ENCODE measurements at regions not wholly inside any gene's neighbourhood (a gene's known extent, or its start where the extent isn't known, plus 50 kb on each side); places are given as distances from the start of the nearest gene placed in this dataset.

- H2AK9ac ChIP-seq (replicated peaks; ENCODE audit: low read depth, low read length, poor library complexity), result no peak overlapping the region
- intact Hi-C loops (cut with micrococcal nuclease) (no loop called here), in situ Hi-C loops (cut with MboI; ENCODE audit: low sequenced_read_pairs) (no loop called here), dilution Hi-C loops (cut with HindIII; ENCODE audit: low sequenced_read_pairs, unreplicated experiment) (no loop called here)
- BruUV-seq (replicated peaks), result no TSS peak
- H3K79me1 ChIP-seq (ENCODE audit: low read depth in 1 of 2, low read length in 2 of 2), result no peaks in the 10 kb centered on the region
- H3K14ac ChIP-seq (replicated peaks; ENCODE audit: low read depth, low read length), result no peak overlapping the region
- H4K5ac ChIP-seq (ENCODE audit: low read depth, low read length), result no peak overlapping the region
- no peaks in the 10 kb centered on the region for H4K20me1 ChIP-seq (ENCODE audit: insufficient read depth, low read length)
- H2BK120ac ChIP-seq (ENCODE audit: low read depth, low read length), result no peak overlapping the region
- H2AK5ac ChIP-seq (ENCODE audit: low read depth, low read length), result no peak overlapping the region
- no peak overlapping the region for H3K27ac ChIP-seq (ENCODE audit: insufficient read depth, low read length)
- no peaks in the 10 kb centered on the region for H3K4me1 ChIP-seq (ENCODE audit: control insufficient read depth, insufficient read depth, low read length)
- H4K91ac ChIP-seq (ENCODE audit: insufficient read depth, low read depth, low read length), result no peak overlapping the region
- no peak overlapping the region for H3K4ac ChIP-seq (ENCODE audit: low read depth, low read length)
- no peak for DNase-seq
- no peak overlapping the region for H4K8ac ChIP-seq (ENCODE audit: low read depth in 2 of 2, low read length in 2 of 2)
- no peaks in the 10 kb centered on the region for H3K36me3 ChIP-seq (ENCODE audit: control insufficient read depth, insufficient read depth, low read length)
- no peak overlapping the region for H2AFZ ChIP-seq (replicated peaks; ENCODE audit: low read length, poor library complexity)
- H3K9ac ChIP-seq (ENCODE audit: low read depth, low read length), result no peak overlapping the region
- peaks cover 3% of the 10 kb centered on the region; the same call in 1 of the 2 replicates for H3K9me1 ChIP-seq (ENCODE audit: insufficient read depth, low read length)
- no peak overlapping the region for H3K4me2 ChIP-seq (ENCODE audit: low read depth, low read length)
- POLR2A ChIA-PET (ENCODE audit: unreplicated experiment), result no interaction called here
- no peak overlapping the region for H3K56ac ChIP-seq (ENCODE audit: extremely low read depth, insufficient read depth, low read length)
- H3K18ac ChIP-seq (ENCODE audit: low read depth, low read length), result no peak overlapping the region
- no peak overlapping the region for H2BK15ac ChIP-seq (ENCODE audit: low read depth, low read length)
- no CpG with 5 or more reads among the region's 2 CpGs for WGBS, 2 experiments (ENCODE audit: extremely low coverage in 2 of 2, insufficient read length in 1 of 2)
- H3K4me3 ChIP-seq (ENCODE audit: insufficient read depth, low read depth, low read length), result no peak overlapping the region
- H2BK20ac ChIP-seq (ENCODE audit: low read depth, low read length), result no peak overlapping the region
- TF ChIP-seq BHLHE40 (IDR thresholded peaks at IDR 0.05; ENCODE audit: low read depth, low read length) (no peak), RAD21 (IDR thresholded peaks at IDR 0.05; ENCODE audit: low read length) (no peak), MAFK (IDR thresholded peaks at IDR 0.05; ENCODE audit: low read depth, low read length) (no peak), POLR2A (IDR thresholded peaks at IDR 0.05; ENCODE audit: low read depth, low read length) (no peak)
- ATAC-seq (ENCODE audit: low read depth), result no peak
- H3K27me3 ChIP-seq (ENCODE audit: control insufficient read depth, insufficient read depth, low read length), result peaks cover 4% of the 10 kb centered on the region
- no peak overlapping the region for H2BK5ac ChIP-seq (ENCODE audit: low read depth, low read length, poor library complexity, severe bottlenecking)
- CTCF ChIA-PET, result no interaction called here
- no peak overlapping the region for H3K23ac ChIP-seq (ENCODE audit: low read depth, low read length)
- H3K9me3 ChIP-seq (ENCODE audit: control insufficient read depth, insufficient read depth, low read length), result no peaks in the 10 kb centered on the region
Observed at GRCh38 chr13:21238267-21238666, 61.8 kb downstream of the MRPL57 start.

Measured in IMR-90 (cell line).